Left renal cortex interstitium (tissue), 4 donors: ENCODE measurements at regions not wholly inside any gene's neighbourhood (a gene's known extent, or its start where the extent isn't known, plus 50 kb on each side); places are given as distances from the start of the nearest gene placed in this dataset.
"Not testable (repeated sequence)": the region's sequence is repeated elsewhere in the genome, so short reads cannot be mapped to it uniquely, and the experiment has no call there.

Experiments
- DNase-seq, 4 donors: peaks; one replicate each; pipeline ENCODE4 v3.0.0-alpha.2; 2013; ENCODE audit warnings: low read depth in 4 of 4, low spot score in 2 of 4, missing footprints in 1 of 4

- no peak for DNase-seq
Observed at GRCh38 chr15:38846346-38846745, 281.7 kb upstream of the RASGRP1 start.

- no peak for DNase-seq
Observed at GRCh38 chr15:38847666-38848065, 283.1 kb upstream of the RASGRP1 start.

- DNase-seq = no peak
Observed at GRCh38 chr15:38849046-38849445, 284.4 kb upstream of the RASGRP1 start.

GRCh38 chr15:38852188-38852587 is 287.6 kb upstream of the RASGRP1 start:
- not testable (repeated sequence) for DNase-seq

- DNase-seq = no peak
Observed at GRCh38 chr15:38853608-38854007, 289.0 kb upstream of the RASGRP1 start.

GRCh38 chr15:38854506-38854905 is 289.9 kb upstream of the RASGRP1 start:
- DNase-seq = no peak

- DNase-seq = no peak
Observed at GRCh38 chr15:38857814-38858213, 293.2 kb upstream of the RASGRP1 start.

GRCh38 chr15:38859574-38859973 is 295.0 kb upstream of the RASGRP1 start:
- no peak for DNase-seq

- no peak for DNase-seq
Observed at GRCh38 chr15:38860253-38860652, 295.6 kb upstream of the RASGRP1 start.

GRCh38 chr15:38860674-38861073 is 296.1 kb upstream of the RASGRP1 start:
- DNase-seq = no peak

GRCh38 chr15:38861108-38861507 is 296.5 kb upstream of the RASGRP1 start:
- DNase-seq = no peak

GRCh38 chr15:38862099-38862498 is 297.5 kb upstream of the RASGRP1 start:
- no peak for DNase-seq

GRCh38 chr15:38863381-38863780 is 298.8 kb upstream of the RASGRP1 start:
- DNase-seq = no peak

GRCh38 chr15:38864122-38864521 is 299.5 kb upstream of the RASGRP1 start:
- no peak for DNase-seq

- DNase-seq = no peak
Observed at GRCh38 chr15:38864827-38865581, 300.4 kb upstream of the RASGRP1 start.

GRCh38 chr15:38867556-38867955 is 302.9 kb upstream of the RASGRP1 start:
- no peak for DNase-seq

- DNase-seq = no peak
Observed at GRCh38 chr15:38868326-38869114, 303.9 kb upstream of the RASGRP1 start.

- DNase-seq = no peak
Observed at GRCh38 chr15:38871638-38872037, 307.0 kb upstream of the RASGRP1 start.

GRCh38 chr15:38872732-38873131 is 308.1 kb upstream of the RASGRP1 start:
- no peak for DNase-seq

GRCh38 chr15:38873158-38873557 is 308.5 kb upstream of the RASGRP1 start:
- no peak for DNase-seq

- DNase-seq = no peak
Observed at GRCh38 chr15:38874464-38874863, 309.9 kb upstream of the RASGRP1 start.

- DNase-seq = no peak
Observed at GRCh38 chr15:38876211-38876610, 311.6 kb upstream of the RASGRP1 start.
